ENCODE measurements at regions not wholly inside any gene's neighbourhood (a gene's known extent, or its start where the extent isn't known, plus 50 kb on each side); places are given as distances from the start of the nearest gene placed in this dataset.

DNA sequence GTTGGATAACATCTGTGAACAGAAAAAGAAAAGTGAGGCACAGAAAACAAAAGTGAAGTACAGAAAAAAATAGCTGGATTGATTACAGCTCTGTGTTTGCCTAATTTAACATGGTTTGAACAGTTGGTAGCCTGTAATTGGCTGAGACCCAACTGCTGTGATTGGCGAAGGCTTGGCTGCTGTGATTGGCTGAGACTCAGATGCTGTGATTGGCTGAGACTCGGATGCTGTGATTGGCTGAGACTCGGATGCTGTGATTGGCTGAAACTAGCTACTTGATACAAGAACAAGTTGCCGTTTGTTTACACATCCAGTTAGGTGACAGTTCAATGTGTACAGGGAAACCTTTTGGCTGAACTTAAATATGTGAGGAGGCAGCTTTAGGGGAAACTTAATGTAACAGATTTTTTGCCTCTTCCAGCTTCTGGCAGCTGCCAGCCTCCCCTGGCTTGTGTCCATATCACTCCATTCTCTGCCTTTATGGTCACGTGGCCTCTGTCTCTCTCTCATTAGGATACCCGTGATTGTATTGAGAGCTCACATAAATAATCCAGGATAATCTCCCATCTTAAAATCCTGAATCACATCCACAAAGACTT lies 223.4 kb upstream of the FOXA2 start:
- no peaks in the 10 kb centered on the region for H3K79me2 ChIP-seq (replicated peaks; ENCODE audit: insufficient read depth, low read length)
- no peaks in the 10 kb centered on the region for H3F3A ChIP-seq (ENCODE audit: insufficient read depth, low read length, poor library complexity, severe bottlenecking)
- no peak overlapping the region for H3K9ac ChIP-seq (ENCODE audit: low read length)
- H3K36me3 ChIP-seq (ENCODE audit: insufficient read depth, low read length): no peaks in the 10 kb centered on the region
- no peak overlapping the region for H3K27ac ChIP-seq (ENCODE audit: low read length)
- H3K9me3 ChIP-seq (ENCODE audit: low read length): no peaks in the 10 kb centered on the region
- H2AFZ ChIP-seq (ENCODE audit: low read depth, low read length): no peak overlapping the region
- H3K4me3 ChIP-seq (ENCODE audit: low read length): no peak overlapping the region
- TF ChIP-seq SMC3 (conservative IDR thresholded peaks at IDR 0.05; ENCODE audit: poor library complexity) (no peak), TAF1 (IDR thresholded peaks at IDR 0.05; ENCODE audit: low read depth) (no peak), EZH2 (IDR thresholded peaks at IDR 0.05; ENCODE audit: borderline replicate concordance, insufficient read depth, low read length, poor library complexity, severe bottlenecking) (no peak), RAD21 (conservative IDR thresholded peaks at IDR 0.05) (no peak), CTCF (IDR thresholded peaks at IDR 0.05; ENCODE audit: poor library complexity, severe bottlenecking) (no peak), POLR2AphosphoS5 (IDR thresholded peaks at IDR 0.05) (no peak), MXI1 (conservative IDR thresholded peaks at IDR 0.05; ENCODE audit: poor library complexity, severe bottlenecking) (no peak), EP300 (conservative IDR thresholded peaks at IDR 0.05; ENCODE audit: poor library complexity, severe bottlenecking) (no peak)
- TF ChIP-seq, protein P1, sequence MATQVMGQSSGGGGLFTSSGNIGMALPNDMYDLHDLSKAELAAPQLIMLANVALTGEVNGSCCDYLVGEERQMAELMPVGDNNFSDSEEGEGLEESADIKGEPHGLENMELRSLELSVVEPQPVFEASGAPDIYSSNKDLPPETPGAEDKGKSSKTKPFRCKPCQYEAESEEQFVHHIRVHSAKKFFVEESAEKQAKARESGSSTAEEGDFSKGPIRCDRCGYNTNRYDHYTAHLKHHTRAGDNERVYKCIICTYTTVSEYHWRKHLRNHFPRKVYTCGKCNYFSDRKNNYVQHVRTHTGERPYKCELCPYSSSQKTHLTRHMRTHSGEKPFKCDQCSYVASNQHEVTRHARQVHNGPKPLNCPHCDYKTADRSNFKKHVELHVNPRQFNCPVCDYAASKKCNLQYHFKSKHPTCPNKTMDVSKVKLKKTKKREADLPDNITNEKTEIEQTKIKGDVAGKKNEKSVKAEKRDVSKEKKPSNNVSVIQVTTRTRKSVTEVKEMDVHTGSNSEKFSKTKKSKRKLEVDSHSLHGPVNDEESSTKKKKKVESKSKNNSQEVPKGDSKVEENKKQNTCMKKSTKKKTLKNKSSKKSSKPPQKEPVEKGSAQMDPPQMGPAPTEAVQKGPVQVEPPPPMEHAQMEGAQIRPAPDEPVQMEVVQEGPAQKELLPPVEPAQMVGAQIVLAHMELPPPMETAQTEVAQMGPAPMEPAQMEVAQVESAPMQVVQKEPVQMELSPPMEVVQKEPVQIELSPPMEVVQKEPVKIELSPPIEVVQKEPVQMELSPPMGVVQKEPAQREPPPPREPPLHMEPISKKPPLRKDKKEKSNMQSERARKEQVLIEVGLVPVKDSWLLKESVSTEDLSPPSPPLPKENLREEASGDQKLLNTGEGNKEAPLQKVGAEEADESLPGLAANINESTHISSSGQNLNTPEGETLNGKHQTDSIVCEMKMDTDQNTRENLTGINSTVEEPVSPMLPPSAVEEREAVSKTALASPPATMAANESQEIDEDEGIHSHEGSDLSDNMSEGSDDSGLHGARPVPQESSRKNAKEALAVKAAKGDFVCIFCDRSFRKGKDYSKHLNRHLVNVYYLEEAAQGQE (IDR thresholded peaks at IDR 0.05; ENCODE audit: borderline replicate concordance): no peak
- H3K9me2 ChIP-seq (ENCODE audit: insufficient read depth, low read length): no peaks in the 10 kb centered on the region
- H3K4me2 ChIP-seq (ENCODE audit: low read length): no peak overlapping the region
- H4K20me1 ChIP-seq (ENCODE audit: insufficient read depth): no peaks in the 10 kb centered on the region
- H3K27me3 ChIP-seq (ENCODE audit: insufficient read depth, low read depth, low read length): no peaks in the 10 kb centered on the region

DNA sequence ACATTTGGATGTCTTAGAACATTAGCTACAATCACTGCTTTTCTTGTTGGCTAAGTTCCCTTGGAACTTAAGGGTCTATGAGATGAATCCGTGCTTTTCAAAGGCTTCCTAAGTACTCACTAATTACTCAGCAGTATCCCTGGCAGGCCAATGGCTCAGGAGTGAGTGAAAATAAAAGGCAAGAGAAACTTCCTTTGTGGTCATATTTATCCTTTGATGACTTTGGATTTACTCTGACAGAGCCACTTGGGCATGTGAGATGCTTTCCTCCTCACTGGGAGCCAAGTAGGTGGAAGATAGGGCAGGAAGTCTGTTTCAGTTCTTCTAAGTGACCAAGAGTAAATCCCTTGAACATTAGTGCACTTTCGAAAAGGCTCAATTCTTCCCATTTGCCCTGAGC lies 224.3 kb upstream of the FOXA2 start:
- Histone ChIP-seq H3K9me3 (ENCODE audit: low read length) (no peaks in the 10 kb centered on the region), H3K4me3 (ENCODE audit: low read length) (no peak overlapping the region), H3K9me2 (ENCODE audit: insufficient read depth, low read length) (no peaks in the 10 kb centered on the region), H3K27ac (ENCODE audit: low read length) (no peak overlapping the region), H2AFZ (ENCODE audit: low read depth, low read length) (no peak overlapping the region), H3K9ac (ENCODE audit: low read length) (no peak overlapping the region), H3K79me2 (replicated peaks; ENCODE audit: insufficient read depth, low read length) (no peaks in the 10 kb centered on the region), H3K36me3 (ENCODE audit: insufficient read depth, low read length) (no peaks in the 10 kb centered on the region), H4K20me1 (ENCODE audit: insufficient read depth) (no peaks in the 10 kb centered on the region), H3K4me2 (ENCODE audit: low read length) (no peak overlapping the region), H3F3A (ENCODE audit: insufficient read depth, low read length, poor library complexity, severe bottlenecking) (no peaks in the 10 kb centered on the region), H3K27me3 (ENCODE audit: insufficient read depth, low read depth, low read length) (no peaks in the 10 kb centered on the region)
- TF ChIP-seq MXI1 (conservative IDR thresholded peaks at IDR 0.05; ENCODE audit: poor library complexity, severe bottlenecking) (no peak), POLR2AphosphoS5 (IDR thresholded peaks at IDR 0.05) (no peak), CTCF (IDR thresholded peaks at IDR 0.05; ENCODE audit: poor library complexity, severe bottlenecking) (no peak), SMC3 (conservative IDR thresholded peaks at IDR 0.05; ENCODE audit: poor library complexity) (no peak), RAD21 (conservative IDR thresholded peaks at IDR 0.05) (no peak)
- TF ChIP-seq, protein P1 (IDR thresholded peaks at IDR 0.05; ENCODE audit: borderline replicate concordance): no peak

Data from neural cell (in vitro differentiated cells).